HepG2 (cell line): ENCODE measurements at regions not wholly inside any gene's neighbourhood (a gene's known extent, or its start where the extent isn't known, plus 50 kb on each side); places are given as distances from the start of the nearest gene placed in this dataset.

ENCODE experiments used
- ATAC-seq: fragments of 200-7000 bp; cut with Tn5 transposase; 3 replicates; pipeline ENCODE4 v1.9.1; 2020; ENCODE audit warnings: mild to moderate bottlenecking, moderate library complexity
- BruUV-seq: library from RNA; stranded (reverse); fragments of 400-500 nt; replicated peaks from 2 replicates; lab custom pipeline; 2021; lab: Mats Ljungman, UMichigan
- CTCF ChIA-PET: fragments of 300-600 bp; formaldehyde crosslinking; extraction: SDS; loops from one replicate; lab custom pipeline; 2021; ENCODE audit warnings: low total read pairs, inconsistent platforms, low intra/inter-chr PET ratio; lab: Yijun Ruan, JAX
- POLR2A ChIA-PET: fragments of 350-600 bp; sonication (Branson Sonifier 250); formaldehyde crosslinking; loops from one replicate; lab custom pipeline; 2020; ENCODE audit warnings: antibody characterized with exemption, inconsistent platforms; lab: Yijun Ruan, JAX
- DNase-seq: peaks from one replicate; pipeline ENCODE4 v3.0.0-alpha.2; 2015; ENCODE audit warnings: low spot score
- FAIRE-seq: peaks from 3 replicates; lab custom pipeline; 2011; peaks lifted over from hg19 to GRCh38; lab: Jason Lieb, UNC
- H2AFZ ChIP-seq: one replicate; pipeline ENCODE4 v1.6.1; 2011; ENCODE audit warnings: low read length, inconsistent platforms
- H3K27ac ChIP-seq: fragments of 300-600 bp; 3 replicates; pipeline ENCODE4 v1.8.0; 2011; ENCODE audit warnings: mixed run types, mild to moderate bottlenecking, mixed read lengths, low read length, inconsistent platforms; ENCODE audit not compliant: insufficient read depth; ENCODE audit errors: extremely low read length
- H3K27me3 ChIP-seq, 2 experiments: fragments of 200-600 bp in 1 of 2; 2 replicates in 1 of 2; 3 replicates in 1 of 2; pipeline versions ENCODE4 v1.6.0 to v1.8.0; 2011; ENCODE audit warnings: low read length in 2 of 2, mild to moderate bottlenecking in 2 of 2, moderate library complexity in 2 of 2, inconsistent platforms in 1 of 2; ENCODE audit not compliant: insufficient read depth in 2 of 2, control insufficient read depth in 1 of 2
- H3K36me3 ChIP-seq, 2 experiments: fragments of 200-600 bp in 1 of 2; replicated peaks in 1 of 2; 2 replicates in 1 of 2; 3 replicates in 1 of 2; pipeline versions ENCODE4 v1.5.1 to v1.8.0; 2011; ENCODE audit warnings: low read length in 2 of 2, inconsistent platforms in 1 of 2; ENCODE audit not compliant: insufficient read depth in 2 of 2, control insufficient read depth in 1 of 2
- H3K4me1 ChIP-seq: 2 replicates; pipeline ENCODE4 v1.5.1; 2012; ENCODE audit warnings: low read length, inconsistent platforms; ENCODE audit not compliant: insufficient read depth
- H3K4me2 ChIP-seq: 2 replicates; pipeline ENCODE4 v1.6.0; 2011; ENCODE audit warnings: low read depth, low read length, inconsistent platforms
- H3K4me3 ChIP-seq, 3 experiments: fragments of 200-600 bp in 1 of 3; sonication (generic), shearing (Covaris generic) in 1 of 3; replicated peaks in 1 of 3; 2 replicates each; pipeline ENCODE4 v1.5.1; 2011 to 2016; ENCODE audit warnings: low read length in 3 of 3, inconsistent platforms in 2 of 3, low read depth in 2 of 3, mild to moderate bottlenecking in 2 of 3, control low read depth in 1 of 3, mixed read lengths in 1 of 3; ENCODE audit not compliant: insufficient read depth in 1 of 3
- H3K79me2 ChIP-seq: one replicate; pipeline ENCODE4 v1.6.1; 2011; ENCODE audit warnings: low read length, inconsistent platforms; ENCODE audit not compliant: insufficient read depth
- H3K9ac ChIP-seq: 2 replicates; pipeline ENCODE4 v1.6.0; 2011; ENCODE audit warnings: mild to moderate bottlenecking, low read depth, low read length, inconsistent platforms; ENCODE audit not compliant: insufficient read depth
- H3K9me3 ChIP-seq: 2 replicates; pipeline ENCODE4 v1.5.1; 2012; ENCODE audit warnings: mild to moderate bottlenecking, low read length
- H4K20me1 ChIP-seq: 2 replicates; pipeline ENCODE4 v1.6.0; 2011; ENCODE audit warnings: inconsistent platforms, mild to moderate bottlenecking, low read length, moderate library complexity; ENCODE audit not compliant: insufficient read depth
- ARHGAP35 ChIP-seq: sonication (generic); formaldehyde crosslinking; IDR thresholded peaks from 2 replicates; pipeline ENCODE4 v1.9.0; 2022; ENCODE audit warnings: mild to moderate bottlenecking, inconsistent platforms, moderate library complexity, missing genetic modification reagents, borderline replicate concordance
- ASH2L ChIP-seq: fragments of 300-600, 200-600 bp; sonication (generic); IDR thresholded peaks from 2 replicates; pipeline ENCODE4 v1.7.0; 2017; ENCODE audit warnings: low read depth, mild to moderate bottlenecking, moderate library complexity, mixed read lengths, low read length; ENCODE audit not compliant: insufficient read length
- CBX2 ChIP-seq, 2 experiments: fragments of 200-600 bp in 1 of 2; sonication (generic); formaldehyde crosslinking in 1 of 2; IDR thresholded peaks; 2 replicates each; pipeline versions ENCODE4 v1.7.0 to v1.8.1; 2018 to 2022; ENCODE audit warnings: low read depth in 2 of 2, low read length in 1 of 2, mild to moderate bottlenecking in 1 of 2, missing genetic modification reagents in 1 of 2
- CHD4 ChIP-seq: fragments of 200-600 bp; sonication (generic); IDR thresholded peaks from 2 replicates; pipeline ENCODE4 v1.7.0; 2017; ENCODE audit warnings: mild to moderate bottlenecking, low read length, borderline replicate concordance
- FIP1L1 ChIP-seq: fragments of 200-400 bp; formaldehyde crosslinking; IDR thresholded peaks from 2 replicates; pipeline ENCODE4 v1.6.1; 2018; ENCODE audit warnings: low read depth, mild to moderate bottlenecking, low read length, moderate library complexity, borderline replicate concordance; ENCODE audit not compliant: insufficient read depth
- HOXD1 ChIP-seq: sonication (generic); formaldehyde crosslinking; IDR thresholded peaks from 2 replicates; pipeline ENCODE4 v1.5.0; 2020; ENCODE audit warnings: missing genetic modification reagents
- PAF1 ChIP-seq: IDR thresholded peaks from 2 replicates; pipeline ENCODE4 v1.6.1; 2016; ENCODE audit warnings: missing genetic modification reagents, missing compliant biosample characterization
- SMAD3 ChIP-seq: sonication (generic); formaldehyde crosslinking; IDR thresholded peaks from 2 replicates; pipeline ENCODE4 v1.4.0; 2020; ENCODE audit warnings: missing genetic modification reagents
- TCF12 ChIP-seq, 2 experiments: fragments of 450-650 bp in 1 of 2; sonication (generic) in 1 of 2; formaldehyde crosslinking in 1 of 2; IDR thresholded peaks; 2 replicates each; pipeline versions ENCODE4 v1.6.1 to v1.8.0; 2017 to 2022; ENCODE audit warnings: antibody characterized with exemption in 1 of 2, mild to moderate bottlenecking in 1 of 2, missing genetic modification reagents in 1 of 2, moderate library complexity in 1 of 2
- ZNF850 ChIP-seq: sonication (generic); formaldehyde crosslinking; conservative IDR thresholded peaks from 2 replicates; pipeline ENCODE4 v1.9.0; 2021; ENCODE audit warnings: mild to moderate bottlenecking, missing genetic modification reagents
- WGBS: methylation state at CpG from one replicate; pipeline ENCODE4 v1.1.6; 2017; ENCODE audit warnings: low lambda C conversion rate; 5-methylcytosine and 5-hydroxymethylcytosine counted together
- in situ Hi-C: cut with HindIII; loops from 2 replicates; pipeline ENCODE4 v1.10.0; 2017; ENCODE audit warnings: low pct_unique_long_range_greater_than_20kb; ENCODE audit not compliant: extremely low pct_ligation_motif_present
- intact Hi-C: fragments of 100-400 bp; cut with micrococcal nuclease; formaldehyde crosslinking; loops from one replicate; pipeline ENCODE4 v1.10.0; 2022; ENCODE audit not compliant: unreplicated experiment
- TF ChIP-seq, protein P1 (sequence below), 2 experiments: IDR thresholded peaks; 2 replicates each; pipeline ENCODE4 v1.6.1; 2011 to 2012; ENCODE audit warnings: low read length in 2 of 2, borderline replicate concordance in 1 of 2, low read depth in 1 of 2, mild to moderate bottlenecking in 1 of 2, moderate library complexity in 1 of 2

DNA sequence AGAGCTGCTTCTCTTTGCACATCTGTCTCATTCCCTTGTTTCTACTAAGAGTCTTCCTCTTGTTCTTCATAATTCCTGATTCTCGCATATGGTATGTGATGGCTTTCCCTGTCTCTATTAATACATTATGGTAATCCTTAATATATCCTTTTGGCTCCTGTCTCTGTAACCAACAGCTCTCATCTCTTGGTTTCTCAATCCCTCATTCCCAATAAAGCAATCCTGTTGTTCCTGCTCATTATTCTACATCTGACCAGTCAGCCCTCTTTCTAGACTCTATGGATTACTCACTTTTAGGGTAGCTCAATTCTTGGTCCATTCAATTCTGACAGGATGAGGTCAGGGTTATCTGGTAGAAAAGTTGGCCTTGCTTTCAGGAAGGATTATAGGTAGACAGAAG is 349.9 kb downstream of the LRIG3 start:
- no peak for ATAC-seq
- intact Hi-C loops (no loop called here), in situ Hi-C loops (no loop called here)
- no peak overlapping the region for H3K9ac ChIP-seq
- no peak for DNase-seq
- H3K4me1 ChIP-seq: no peaks in the 10 kb centered on the region
- POLR2A ChIA-PET: no interaction called here
- 9% methylated on average over 1 of the region's 1 CpG for WGBS
- H3K4me2 ChIP-seq: no peak overlapping the region
- no peak for FAIRE-seq
- no peaks in the 10 kb centered on the region for H3K9me3 ChIP-seq
- H3K4me3 ChIP-seq: no peak overlapping the region
- TF ChIP-seq FIP1L1: no peak
- TF ChIP-seq ASH2L: no peak
- no peak for TF ChIP-seq ZNF850 (CRISPR knock-in tag)
- TF ChIP-seq, protein P1, sequence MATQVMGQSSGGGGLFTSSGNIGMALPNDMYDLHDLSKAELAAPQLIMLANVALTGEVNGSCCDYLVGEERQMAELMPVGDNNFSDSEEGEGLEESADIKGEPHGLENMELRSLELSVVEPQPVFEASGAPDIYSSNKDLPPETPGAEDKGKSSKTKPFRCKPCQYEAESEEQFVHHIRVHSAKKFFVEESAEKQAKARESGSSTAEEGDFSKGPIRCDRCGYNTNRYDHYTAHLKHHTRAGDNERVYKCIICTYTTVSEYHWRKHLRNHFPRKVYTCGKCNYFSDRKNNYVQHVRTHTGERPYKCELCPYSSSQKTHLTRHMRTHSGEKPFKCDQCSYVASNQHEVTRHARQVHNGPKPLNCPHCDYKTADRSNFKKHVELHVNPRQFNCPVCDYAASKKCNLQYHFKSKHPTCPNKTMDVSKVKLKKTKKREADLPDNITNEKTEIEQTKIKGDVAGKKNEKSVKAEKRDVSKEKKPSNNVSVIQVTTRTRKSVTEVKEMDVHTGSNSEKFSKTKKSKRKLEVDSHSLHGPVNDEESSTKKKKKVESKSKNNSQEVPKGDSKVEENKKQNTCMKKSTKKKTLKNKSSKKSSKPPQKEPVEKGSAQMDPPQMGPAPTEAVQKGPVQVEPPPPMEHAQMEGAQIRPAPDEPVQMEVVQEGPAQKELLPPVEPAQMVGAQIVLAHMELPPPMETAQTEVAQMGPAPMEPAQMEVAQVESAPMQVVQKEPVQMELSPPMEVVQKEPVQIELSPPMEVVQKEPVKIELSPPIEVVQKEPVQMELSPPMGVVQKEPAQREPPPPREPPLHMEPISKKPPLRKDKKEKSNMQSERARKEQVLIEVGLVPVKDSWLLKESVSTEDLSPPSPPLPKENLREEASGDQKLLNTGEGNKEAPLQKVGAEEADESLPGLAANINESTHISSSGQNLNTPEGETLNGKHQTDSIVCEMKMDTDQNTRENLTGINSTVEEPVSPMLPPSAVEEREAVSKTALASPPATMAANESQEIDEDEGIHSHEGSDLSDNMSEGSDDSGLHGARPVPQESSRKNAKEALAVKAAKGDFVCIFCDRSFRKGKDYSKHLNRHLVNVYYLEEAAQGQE (IDR thresholded peaks at IDR 0.05; ENCODE audit: borderline replicate concordance in 1 of 2, low read depth in 1 of 2, low read length in 2 of 2): no peak
- no peak for TF ChIP-seq SMAD3
- TF ChIP-seq CHD4: no peak
- no peak for TF ChIP-seq PAF1
- no peak for TF ChIP-seq HOXD1
- no peak for TF ChIP-seq ARHGAP35 (CRISPR knock-in tag)
- no peak for TF ChIP-seq TCF12 (IDR thresholded peaks at IDR 0.05)
- TF ChIP-seq TCF12 (CRISPR knock-in tag; IDR thresholded peaks at IDR 0.05): no peak
- TF ChIP-seq CBX2 (IDR thresholded peaks at IDR 0.05; ENCODE audit: low read depth, low read length): no peak
- TF ChIP-seq CBX2 (CRISPR knock-in tag; IDR thresholded peaks at IDR 0.05; ENCODE audit: low read depth): no peak
- BruUV-seq: no TSS peak
- H3K27me3 ChIP-seq: no peaks in the 10 kb centered on the region
- H3K27ac ChIP-seq: no peak overlapping the region
- H4K20me1 ChIP-seq: no peaks in the 10 kb centered on the region
- H3K79me2 ChIP-seq: no peaks in the 10 kb centered on the region
- no peaks in the 10 kb centered on the region for H3K36me3 ChIP-seq
- no peak overlapping the region for H2AFZ ChIP-seq
- CTCF ChIA-PET: no interaction called here
